ENCODE measurements at regions not wholly inside any gene's neighbourhood (a gene's known extent, or its start where the extent isn't known, plus 50 kb on each side); places are given as distances from the start of the nearest gene placed in this dataset.

GRCh38 chr2:5782103-5782502, 89.9 kb downstream of the SOX11 start:
- Mint-ChIP-seq H3K9me3 (peaks cover 2% of the 10 kb centered on the region), H3K27ac (no peak overlapping the region), H3K36me3 (ENCODE audit: low read depth) (no peaks in the 10 kb centered on the region), H3K27me3 (no peaks in the 10 kb centered on the region), H3K4me1 (no peaks in the 10 kb centered on the region), H3K4me3 (no peak overlapping the region)
- ChIA-PET POLR2A (no interaction called here), CTCF (no interaction called here)
- ATAC-seq (ENCODE audit: low read depth) (no peak), DNase-seq (no peak)
- intact Hi-C loops (cut with micrococcal nuclease), result no loop called here
- TF ChIP-seq, protein P1, sequence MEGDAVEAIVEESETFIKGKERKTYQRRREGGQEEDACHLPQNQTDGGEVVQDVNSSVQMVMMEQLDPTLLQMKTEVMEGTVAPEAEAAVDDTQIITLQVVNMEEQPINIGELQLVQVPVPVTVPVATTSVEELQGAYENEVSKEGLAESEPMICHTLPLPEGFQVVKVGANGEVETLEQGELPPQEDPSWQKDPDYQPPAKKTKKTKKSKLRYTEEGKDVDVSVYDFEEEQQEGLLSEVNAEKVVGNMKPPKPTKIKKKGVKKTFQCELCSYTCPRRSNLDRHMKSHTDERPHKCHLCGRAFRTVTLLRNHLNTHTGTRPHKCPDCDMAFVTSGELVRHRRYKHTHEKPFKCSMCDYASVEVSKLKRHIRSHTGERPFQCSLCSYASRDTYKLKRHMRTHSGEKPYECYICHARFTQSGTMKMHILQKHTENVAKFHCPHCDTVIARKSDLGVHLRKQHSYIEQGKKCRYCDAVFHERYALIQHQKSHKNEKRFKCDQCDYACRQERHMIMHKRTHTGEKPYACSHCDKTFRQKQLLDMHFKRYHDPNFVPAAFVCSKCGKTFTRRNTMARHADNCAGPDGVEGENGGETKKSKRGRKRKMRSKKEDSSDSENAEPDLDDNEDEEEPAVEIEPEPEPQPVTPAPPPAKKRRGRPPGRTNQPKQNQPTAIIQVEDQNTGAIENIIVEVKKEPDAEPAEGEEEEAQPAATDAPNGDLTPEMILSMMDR (IDR thresholded peaks at IDR 0.05), result no peak

- TF ChIP-seq, protein P1 (IDR thresholded peaks at IDR 0.05), result no peak
- DNase-seq (no peak), ATAC-seq (ENCODE audit: low read depth) (no peak)
- intact Hi-C loops (cut with micrococcal nuclease), result no loop called here
- ChIA-PET CTCF (no interaction called here), POLR2A (no interaction called here)
- H3K4me1 Mint-ChIP-seq, result no peaks in the 10 kb centered on the region
- H3K36me3 Mint-ChIP-seq (ENCODE audit: low read depth), result no peaks in the 10 kb centered on the region
- no peaks in the 10 kb centered on the region for H3K27me3 Mint-ChIP-seq
- no peak overlapping the region for H3K4me3 Mint-ChIP-seq
- peaks cover 19% of the 10 kb centered on the region for H3K9me3 Mint-ChIP-seq
- H3K27ac Mint-ChIP-seq, result no peak overlapping the region
Observed at GRCh38 chr2:5788447-5788846, 96.3 kb downstream of the SOX11 start.

GRCh38 chr2:5791371-5791770, 99.2 kb downstream of the SOX11 start:
- no peaks in the 10 kb centered on the region for H3K36me3 Mint-ChIP-seq (ENCODE audit: low read depth)
- no peaks in the 10 kb centered on the region for H3K27me3 Mint-ChIP-seq
- POLR2A ChIA-PET, result no interaction called here
- H3K27ac Mint-ChIP-seq, result no peak overlapping the region
- intact Hi-C loops (cut with micrococcal nuclease), result no loop called here
- ATAC-seq (ENCODE audit: low read depth), result no peak
- H3K4me3 Mint-ChIP-seq, result no peak overlapping the region
- no peaks in the 10 kb centered on the region for H3K4me1 Mint-ChIP-seq
- H3K9me3 Mint-ChIP-seq, result peaks cover 19% of the 10 kb centered on the region
- CTCF ChIA-PET, result no interaction called here
- TF ChIP-seq, protein P1 (IDR thresholded peaks at IDR 0.05), result no peak
- no peak for DNase-seq

DNA sequence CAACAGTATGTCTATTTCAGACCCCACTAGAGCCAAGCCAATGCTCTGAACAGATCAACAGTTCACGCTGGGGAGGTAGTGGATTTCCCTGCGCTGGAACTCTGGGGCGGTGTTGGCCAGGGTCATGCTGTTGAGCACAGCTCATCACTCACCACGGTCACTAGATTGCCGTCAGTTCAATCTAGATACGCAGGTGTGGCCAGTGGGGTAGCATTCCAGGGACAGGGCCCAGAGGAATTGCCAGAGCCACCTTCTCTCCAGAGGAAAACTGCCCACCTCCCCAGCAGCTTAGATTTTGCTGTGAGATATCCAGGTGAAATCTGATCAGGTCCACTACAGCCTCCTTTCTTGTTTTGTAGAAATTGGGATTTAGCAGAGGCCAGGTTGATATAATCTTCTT, 101.8 kb downstream of the SOX11 start:
- Mint-ChIP-seq H3K36me3 (ENCODE audit: low read depth) (no peaks in the 10 kb centered on the region), H3K4me3 (no peak overlapping the region), H3K27me3 (no peaks in the 10 kb centered on the region), H3K27ac (no peak overlapping the region), H3K9me3 (peaks cover 9% of the 10 kb centered on the region), H3K4me1 (no peaks in the 10 kb centered on the region)
- ChIA-PET POLR2A (no interaction called here), CTCF (no interaction called here)
- DNase-seq (no peak), ATAC-seq (ENCODE audit: low read depth) (no peak)
- intact Hi-C loops (cut with micrococcal nuclease), result no loop called here
- TF ChIP-seq, protein P1 (IDR thresholded peaks at IDR 0.05), result no peak

- ChIA-PET POLR2A (no interaction called here), CTCF (no interaction called here)
- ATAC-seq (ENCODE audit: low read depth) (no peak), DNase-seq (no peak)
- no peak overlapping the region for H3K27ac Mint-ChIP-seq
- no peaks in the 10 kb centered on the region for H3K4me1 Mint-ChIP-seq
- peaks cover 4% of the 10 kb centered on the region for H3K9me3 Mint-ChIP-seq
- TF ChIP-seq, protein P1 (IDR thresholded peaks at IDR 0.05), result no peak
- intact Hi-C loops (cut with micrococcal nuclease), result no loop called here
- no peaks in the 10 kb centered on the region for H3K27me3 Mint-ChIP-seq
- H3K4me3 Mint-ChIP-seq, result no peak overlapping the region
- H3K36me3 Mint-ChIP-seq (ENCODE audit: low read depth), result no peaks in the 10 kb centered on the region
Observed at GRCh38 chr2:5798084-5798483, 105.9 kb downstream of the SOX11 start.

Data from activated B cell treated with CpG ODN at 0.5 μM for 24 hours (primary cell).